SK-N-DZ (cell line): ENCODE measurements at regions not wholly inside any gene's neighbourhood (a gene's known extent, or its start where the extent isn't known, plus 50 kb on each side); places are given as distances from the start of the nearest gene placed in this dataset.

ENCODE experiments used
- DNase-seq: peaks from one replicate; pipeline ENCODE4 v3.0.0-alpha.2; 2015; ENCODE audit warnings: low spot score

DNA sequence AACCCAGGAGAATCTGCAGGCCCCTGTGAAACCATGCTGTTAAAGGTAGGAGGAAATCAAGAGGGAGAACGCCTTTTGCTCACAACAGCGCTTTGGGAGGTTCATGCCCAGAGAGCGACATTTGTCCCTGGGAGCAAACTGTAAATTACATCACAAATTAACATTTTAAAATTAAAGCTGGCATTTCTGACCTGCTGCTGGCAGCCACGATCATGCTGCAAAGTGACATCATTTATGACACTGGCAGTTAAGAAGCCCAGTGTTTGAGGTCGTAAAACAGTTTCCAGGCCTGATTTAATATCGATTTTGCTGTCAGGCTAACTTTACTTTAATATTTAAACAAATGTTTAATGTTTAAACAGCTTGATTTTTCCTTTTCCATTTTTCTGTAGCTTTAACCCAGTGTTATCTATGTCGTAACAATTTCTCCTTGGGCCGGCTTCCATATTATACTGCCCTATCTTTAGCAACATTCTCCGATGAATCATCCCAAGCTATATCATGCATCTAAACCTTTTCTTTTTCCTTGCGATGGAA is 86.5 kb upstream of the NPVF start:
- DNase-seq: no peak

DNA sequence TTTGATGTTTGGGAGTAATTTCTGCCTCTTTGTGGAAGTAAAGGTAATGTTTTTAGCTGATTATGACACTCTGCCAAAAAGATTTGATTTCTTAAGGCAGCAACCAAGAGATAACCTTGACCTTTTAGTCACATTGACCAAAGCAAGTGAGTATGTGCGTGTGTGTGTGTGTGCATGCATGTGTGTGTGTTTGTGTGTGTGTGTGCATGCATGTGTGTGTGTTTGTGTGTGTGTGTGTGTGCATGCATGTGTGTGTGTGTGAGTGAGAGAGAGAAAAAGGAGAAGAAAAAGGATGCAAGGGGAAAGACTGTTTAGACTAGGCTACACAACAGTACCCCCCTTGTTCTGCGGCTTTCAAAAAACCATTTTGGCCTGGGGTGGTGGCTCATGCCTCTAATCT is 88.1 kb upstream of the NPVF start:
- DNase-seq: no peak

DNA sequence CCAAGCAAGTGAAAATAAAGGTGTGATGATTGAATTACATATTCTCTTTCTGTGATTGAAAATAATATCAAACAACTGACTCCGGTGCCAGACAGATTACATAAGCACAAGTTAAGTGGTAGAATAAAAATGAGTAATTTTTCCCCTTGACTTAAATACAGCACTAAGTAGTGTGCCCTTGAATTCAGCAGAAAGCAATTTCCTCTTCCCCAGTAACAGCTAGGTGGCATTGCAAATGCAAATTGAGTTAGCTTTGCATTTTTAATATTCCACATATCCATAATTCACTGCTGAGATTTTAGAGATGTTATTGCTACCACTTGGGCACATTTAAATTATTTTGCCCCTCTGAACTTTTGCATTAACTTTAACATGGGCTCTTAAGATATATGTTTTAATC is 89.8 kb upstream of the NPVF start:
- DNase-seq: no peak

DNA sequence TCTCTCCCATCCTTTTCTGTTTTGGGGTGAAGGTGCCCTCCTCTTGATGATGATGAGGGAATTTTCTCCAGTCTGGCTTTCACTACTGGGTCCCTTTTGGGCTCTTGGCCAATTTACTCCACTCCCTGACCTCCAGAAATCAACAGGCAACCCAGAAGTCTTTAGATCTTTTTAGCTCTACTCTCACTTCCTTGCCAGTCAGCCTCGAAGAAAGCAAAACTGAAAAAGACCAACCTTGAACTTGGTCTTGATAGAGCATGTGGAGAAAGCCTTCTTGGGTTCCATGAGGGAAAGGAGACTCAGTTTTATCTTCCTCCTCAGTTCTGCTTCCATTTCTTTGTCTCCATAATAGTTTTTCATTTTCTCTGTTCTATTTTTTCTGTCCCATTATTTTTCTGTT is 91.4 kb upstream of the NPVF start:
- no peak for DNase-seq

DNA sequence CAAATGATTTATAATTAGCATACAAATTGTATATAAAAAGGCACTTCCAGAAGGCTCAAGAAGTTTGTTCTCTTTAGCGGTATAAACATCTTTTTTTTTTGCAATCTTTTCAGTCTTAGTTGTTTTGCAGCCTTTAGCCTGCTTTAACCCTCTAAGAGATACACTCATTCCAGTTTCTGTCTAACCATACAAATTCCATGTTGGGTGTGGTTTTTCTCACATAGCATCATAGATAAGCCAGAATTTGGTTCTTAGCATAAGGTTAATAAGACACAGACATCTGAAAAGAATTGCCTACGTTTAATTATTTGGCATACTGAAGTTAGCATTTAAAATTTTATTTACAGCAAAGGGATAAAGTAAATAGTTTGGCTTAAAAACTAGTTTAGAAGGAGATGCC is 92.5 kb upstream of the NPVF start:
- no peak for DNase-seq

DNA sequence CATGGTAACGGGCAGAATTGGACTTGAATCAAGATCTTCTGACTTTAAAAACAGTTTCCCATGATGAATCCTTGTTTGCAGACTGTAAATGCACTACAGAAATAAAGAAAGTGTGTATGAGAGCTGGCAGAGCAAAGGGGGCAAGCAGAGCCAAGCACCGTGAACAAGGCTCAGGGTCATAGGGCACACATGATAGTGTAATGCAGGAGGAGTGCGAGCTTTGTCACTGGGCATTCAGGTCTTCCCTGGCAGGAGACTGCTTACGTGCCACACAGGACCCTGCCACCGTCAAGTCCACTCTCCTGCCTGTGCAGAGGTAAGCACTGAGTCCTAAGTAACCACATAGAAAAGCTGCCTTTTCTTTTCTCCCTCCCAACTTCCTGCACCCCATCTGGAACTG is 93.1 kb upstream of the NPVF start:
- no peak for DNase-seq

DNA sequence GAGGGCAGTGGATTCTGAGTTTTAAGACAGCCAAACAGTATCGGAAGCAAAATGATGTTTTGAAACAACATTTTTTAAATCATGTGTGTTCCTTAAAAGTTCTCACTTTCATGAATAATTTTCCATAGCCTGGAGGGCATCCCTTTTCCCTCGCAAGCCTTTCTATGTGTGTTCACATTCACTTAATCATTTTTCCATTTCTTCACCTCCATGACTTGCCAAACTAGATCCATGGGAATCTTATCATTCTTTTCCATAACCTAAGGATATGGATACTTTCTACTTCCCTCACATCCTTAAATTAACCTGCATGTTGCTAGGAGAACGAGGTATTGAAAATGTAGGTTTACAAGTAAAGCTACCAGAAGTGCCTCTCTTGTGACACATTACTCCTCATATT is 94.2 kb upstream of the NPVF start:
- no peak for DNase-seq

DNA sequence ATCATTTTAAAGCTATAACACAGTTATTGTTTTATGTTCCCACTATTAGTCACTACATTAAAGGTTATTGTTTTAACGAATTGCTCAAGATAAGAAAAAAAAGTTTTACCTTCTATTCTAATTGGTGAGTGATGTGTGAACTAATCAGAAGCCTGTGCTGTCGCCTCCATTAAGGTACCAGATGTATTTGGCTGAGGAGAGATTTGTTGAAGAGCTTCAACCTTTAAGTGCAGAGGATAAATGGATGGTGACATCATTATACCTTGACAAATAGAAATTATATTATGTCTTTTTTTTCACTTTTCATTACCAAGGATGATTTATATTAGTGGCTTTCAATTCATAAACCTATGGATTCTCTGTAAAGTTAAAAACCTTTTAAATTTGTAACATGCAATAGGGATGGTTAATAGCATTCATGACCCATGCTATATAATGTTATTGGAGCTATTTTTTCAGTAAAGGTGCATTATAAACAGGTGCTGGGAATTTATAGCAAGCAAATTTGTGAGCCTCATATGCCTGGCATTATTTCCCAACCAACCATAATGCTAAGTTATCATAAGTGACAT is 97.0 kb upstream of the NPVF start:
- DNase-seq: no peak

DNA sequence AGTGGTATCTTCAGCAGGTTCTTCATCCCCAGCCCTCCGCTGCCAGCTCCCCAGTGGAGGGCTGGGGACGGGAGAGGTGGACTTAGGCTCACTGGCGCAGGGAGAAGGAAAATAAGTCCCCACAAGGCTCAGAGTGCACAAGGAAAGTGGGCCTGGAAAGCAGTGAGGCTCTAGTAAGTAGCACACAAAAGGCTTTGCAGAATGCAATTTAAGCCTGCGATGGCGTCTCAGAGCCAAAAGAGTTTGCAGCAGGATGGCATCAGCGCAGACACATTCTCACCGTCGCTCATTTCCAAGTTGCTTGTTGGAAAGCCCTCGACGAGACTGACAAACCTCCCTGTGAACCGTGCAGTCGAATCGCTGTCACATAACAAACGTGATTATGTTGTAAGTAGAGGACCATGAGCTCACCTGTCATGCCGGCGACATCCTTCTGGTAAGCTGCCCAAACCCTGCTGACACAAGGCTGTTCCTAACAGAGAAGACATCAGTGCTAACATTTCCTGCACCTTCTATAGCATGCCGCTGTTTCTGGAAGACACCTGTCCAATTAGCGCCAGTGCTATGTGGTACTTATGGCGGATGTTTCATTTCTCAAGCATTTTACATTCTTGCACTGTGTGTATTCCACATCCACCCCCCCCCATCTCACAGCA is 98.3 kb upstream of the NPVF start:
- no peak for DNase-seq

DNA sequence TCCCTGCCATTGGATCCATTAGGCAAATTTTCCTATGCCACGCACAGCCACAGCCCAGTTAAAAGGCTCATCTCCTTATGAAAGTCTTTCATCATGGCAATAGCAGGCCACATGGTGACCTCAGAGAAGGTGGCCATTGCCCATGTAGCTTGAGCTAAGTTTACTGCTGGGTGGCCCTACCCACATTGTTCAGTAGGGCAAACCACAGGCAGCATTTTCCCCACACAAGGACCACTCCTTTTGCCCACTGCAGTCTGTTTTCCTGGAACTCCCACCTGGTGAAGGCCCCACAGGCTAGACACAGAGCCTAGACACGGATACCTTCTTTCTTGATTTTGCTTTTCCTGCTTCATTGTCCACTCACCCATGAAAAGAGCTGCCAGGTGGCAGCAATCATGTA is 101.5 kb upstream of the NPVF start:
- DNase-seq: no peak

DNA sequence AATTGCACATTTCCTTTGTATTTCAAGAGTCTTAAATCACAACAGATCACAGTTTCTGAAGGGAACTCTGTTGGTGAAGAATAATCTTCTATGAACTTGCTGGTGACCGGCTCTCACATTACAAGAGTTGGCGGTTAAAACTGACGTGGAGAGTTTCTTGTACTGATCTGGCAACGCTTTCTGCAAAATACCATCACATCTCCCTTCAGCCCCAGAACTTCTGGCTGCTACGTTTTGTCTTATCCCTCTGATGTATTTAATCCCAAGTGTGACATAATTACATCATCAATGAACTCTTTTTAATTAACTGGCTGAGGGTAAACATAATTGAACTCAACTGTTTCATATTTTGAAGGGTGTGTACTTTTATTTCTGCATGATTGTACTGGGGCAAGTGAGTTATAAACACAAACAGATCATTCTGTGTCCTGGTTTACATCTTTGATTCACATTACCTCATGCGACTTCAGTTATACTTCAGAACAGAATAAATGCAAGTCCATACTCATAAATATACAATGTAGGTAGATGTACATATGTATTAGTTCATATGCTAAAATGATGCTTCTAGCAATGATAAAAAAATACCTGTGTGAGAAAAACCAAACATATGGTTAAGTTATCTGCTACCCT is 105.1 kb upstream of the NPVF start:
- no peak for DNase-seq

DNA sequence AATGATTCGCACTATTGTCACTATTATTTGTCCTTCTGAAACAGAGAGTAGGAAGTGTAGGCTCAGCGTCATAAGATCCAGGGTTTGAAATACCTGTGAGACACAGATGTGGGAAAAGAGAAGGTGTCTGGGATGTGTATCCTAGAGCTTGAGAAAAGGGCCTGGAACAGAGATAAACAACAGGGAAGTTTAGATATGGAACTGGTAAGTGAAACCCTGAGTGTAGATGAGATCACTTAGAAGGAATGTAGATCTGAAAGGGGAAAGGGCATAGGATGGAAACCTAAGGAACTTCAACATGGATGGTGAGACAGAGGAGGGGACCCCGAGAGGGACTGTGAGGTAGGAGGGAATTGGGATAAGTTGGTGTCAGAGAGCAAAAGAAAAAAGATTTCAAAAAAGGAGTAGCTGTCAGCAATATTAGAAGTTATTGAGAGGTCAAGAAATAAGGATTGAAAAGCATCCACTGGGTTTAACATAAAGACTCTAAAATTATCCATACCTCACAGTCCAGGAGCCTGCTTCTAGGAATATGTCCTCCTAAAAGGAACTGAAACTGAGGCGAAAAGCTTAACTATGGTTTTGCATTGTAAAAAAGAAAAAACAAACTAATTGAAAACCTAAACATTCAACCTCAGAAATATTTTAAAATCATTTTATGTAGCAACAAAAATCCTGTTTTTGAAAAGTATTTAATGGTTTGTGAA is 119.2 kb upstream of the NPVF start:
- no peak for DNase-seq

DNA sequence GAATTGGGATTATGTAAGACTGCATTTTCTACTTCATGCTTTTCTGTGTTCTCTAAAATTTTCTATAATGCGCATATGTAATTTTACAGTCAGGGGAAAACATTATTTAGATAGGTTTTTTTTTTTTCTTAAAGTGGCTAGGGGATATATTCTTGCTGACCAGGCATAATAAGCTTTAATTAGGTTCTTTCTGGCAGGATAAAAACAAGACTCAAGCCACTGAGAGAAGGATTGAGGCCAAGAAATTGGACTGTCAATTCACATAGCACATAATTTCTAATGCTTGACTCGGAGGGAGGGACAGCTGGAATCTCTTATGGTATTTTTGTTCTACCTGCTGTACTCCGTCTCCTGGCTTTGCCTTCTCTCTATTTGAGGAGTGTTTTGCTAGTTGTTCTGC is 119.8 kb upstream of the NPVF start:
- no peak for DNase-seq

DNA sequence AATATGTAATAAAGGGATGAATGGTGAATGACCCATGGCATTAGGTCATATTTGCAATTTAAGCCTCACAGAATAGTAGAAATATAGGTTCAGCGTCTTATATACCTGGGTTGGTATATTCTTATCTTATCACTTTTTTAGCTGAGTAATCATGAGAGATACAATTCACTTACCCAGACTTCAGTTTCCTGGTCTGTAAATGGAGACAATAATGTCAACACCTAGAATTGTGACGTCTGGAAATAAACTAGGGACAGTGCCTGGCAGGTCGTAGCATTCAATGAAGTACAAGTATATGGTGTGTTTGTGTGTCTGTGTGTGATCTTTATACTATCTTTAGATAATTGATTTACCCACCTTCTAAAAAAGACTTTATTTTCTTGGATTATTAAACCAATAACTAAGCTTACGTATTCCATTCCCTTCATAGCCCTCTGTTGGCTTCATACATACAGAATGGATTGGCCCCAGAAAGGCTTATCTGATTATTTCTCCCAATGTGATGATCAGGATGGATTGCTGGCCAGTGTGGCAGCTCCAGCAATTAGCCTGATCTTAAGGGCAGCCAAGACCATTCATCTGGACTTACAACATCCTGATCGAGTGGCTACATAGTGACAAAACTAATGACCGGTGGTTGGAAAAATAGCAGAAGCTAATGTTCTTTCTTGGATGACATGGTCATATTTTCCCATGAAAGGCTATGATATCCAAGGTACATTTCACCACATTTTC is 121.2 kb upstream of the NPVF start:
- DNase-seq: no peak

DNA sequence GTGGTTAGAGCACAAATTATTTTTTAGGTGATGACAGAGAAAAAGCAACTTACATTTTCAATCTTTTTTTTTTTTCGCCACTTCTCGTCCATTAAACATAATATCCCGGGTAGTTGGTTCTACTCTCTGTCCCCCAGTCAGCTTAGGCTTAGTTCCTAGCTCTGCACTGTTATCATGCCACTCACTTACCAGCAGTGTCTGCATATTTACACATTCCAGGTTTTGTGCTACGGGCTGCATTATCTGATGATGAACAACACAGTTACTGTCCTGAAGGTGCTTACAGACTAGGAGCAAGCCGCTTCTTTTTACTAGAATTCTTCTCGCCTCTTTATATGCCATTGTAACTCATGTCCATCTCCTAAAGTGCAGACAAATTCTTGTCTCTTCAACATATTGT is 121.8 kb upstream of the NPVF start:
- DNase-seq: no peak

DNA sequence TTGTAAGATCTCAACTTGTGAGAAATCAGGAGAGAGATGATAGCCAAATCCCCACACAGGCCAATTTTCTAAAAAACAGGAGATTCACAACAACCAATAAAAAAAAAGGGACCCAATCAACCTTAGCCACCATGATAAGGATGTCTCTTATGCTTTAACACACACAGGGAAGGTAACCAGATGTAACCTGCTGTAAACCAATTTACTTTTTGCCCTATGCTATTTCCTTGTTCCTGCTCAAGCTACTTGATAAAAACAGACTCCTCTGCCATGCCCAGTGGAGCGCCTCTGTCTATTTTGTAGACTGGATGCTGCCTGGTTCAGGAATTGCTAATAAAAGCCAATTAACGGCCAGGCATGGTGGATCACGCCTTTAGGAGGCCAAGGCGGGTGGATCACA is 123.5 kb upstream of the NPVF start:
- no peak for DNase-seq

DNA sequence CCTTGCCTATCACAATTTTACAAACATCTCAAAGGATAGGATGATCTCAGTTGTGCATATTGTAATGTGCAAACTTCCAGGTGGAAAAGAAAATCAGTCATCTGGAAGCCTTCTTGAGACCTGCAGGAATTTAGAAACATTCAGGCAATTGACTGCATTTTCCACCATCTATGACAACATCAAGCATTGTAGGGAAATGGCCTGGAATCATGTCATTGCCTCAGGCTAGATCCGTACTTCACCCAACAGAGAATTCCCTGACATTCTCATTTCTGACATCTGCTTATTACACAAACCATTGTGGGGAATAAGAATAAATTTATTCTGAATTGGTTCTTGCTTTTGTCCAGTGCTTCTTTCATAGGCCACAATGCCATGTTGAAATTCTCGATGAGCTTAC is 124.9 kb upstream of the NPVF start:
- DNase-seq: no peak

DNA sequence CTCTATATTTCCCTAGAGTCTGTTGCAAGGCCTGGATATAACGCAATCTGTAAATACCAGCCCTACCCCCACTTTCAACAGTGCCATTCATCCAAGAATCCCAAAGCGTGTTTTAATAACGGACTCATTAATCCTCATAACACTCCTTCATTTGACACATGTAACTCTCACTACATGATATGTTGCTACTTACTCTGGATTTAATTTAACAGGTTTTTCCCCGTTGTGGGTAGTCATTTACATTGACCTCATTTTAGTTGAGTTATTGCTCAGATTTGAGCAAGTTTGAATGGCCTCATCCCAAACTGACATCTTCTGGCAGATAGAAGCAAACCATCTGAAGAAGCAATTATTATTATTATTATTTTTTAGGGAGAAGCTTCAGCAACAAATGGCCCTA is 125.4 kb upstream of the NPVF start:
- DNase-seq: no peak

DNA sequence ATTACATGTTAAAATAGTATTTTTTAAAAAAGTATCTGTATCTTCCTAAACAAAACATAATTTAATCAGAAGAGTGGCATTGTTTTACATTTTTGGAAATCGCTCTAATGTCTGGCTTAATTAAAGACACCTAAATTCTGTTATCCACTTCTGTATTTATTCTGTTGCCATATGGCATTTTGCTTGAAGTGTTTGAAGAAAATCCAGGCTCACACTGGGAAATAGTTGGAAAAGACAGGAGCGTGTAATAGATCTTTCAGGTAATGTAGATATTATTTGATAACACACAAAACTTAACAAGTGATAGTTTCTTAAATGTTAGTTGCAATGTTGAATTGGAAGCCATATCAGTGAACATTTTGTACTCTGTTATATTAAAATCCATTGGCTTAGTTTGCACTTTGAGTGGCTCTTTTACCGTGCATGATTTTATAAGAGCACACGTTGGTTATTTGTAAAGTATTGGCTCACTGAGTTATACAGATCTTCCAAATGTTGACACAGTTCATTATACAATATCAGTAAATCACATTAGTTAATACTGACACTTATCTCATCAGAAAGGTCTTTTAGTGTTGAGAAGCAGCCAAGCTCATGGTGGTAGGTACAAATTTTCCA is 128.4 kb upstream of the NPVF start:
- no peak for DNase-seq

DNA sequence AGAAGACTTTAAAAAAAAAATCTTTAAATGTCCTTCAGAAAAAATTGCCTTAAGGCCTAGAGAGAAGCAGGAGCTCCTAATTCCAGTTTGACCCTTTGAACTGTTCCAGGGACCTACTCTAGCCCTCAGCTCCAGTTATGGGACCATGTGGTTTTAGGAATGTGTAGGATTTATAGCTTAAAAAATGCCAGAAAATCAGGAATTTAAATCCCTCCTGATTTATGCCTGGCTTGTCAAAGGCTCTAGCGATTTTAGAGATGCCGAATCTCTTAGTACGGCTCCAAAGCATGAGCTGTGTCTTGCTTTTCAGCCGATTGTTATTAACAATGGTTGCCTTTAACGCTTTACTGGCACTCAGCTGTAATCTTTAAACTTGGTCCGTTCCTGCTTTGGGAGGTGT is 130.6 kb upstream of the NPVF start:
- no peak for DNase-seq

DNA sequence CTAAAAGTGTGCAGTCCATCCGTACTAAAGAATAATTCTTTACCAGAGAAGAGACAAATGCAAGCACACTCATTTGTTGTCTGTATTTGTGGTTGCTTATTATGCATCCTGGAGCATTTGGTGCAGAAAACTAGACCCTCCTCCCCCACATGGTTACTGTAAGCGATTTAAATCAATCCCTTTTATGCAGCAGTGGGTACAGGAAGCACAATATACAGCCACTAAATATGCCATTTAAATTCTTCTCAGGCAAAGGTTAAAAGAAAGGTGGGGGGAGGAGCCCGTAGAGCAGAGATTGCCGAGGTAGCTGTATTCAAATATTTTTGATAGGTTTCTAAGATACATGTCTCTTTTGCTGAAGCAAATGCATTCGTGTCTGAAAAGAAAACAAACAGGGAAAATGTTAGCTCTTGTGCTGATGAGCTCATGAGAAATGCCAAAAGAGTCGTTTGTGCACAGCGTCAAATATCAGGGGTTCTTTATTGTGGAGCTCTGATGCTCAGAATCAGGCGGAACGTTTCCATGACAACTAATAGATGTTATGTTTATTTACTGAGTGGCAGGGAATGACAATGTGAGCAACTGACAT is 131.3 kb upstream of the NPVF start:
- DNase-seq: no peak
